AG09319 (cell line): ENCODE measurements at regions not wholly inside any gene's neighbourhood (a gene's known extent, or its start where the extent isn't known, plus 50 kb on each side); places are given as distances from the start of the nearest gene placed in this dataset.
A peak's percentile ranks its signal among the peaks of the same experiment; 100 is the strongest.

ENCODE experiments used
- DNase-seq: peaks from one replicate; pipeline ENCODE4 v3.0.0-alpha.2; 2010; ENCODE audit warnings: low read depth; ENCODE audit errors: extremely low read depth
- CTCF ChIP-seq: IDR thresholded peaks from 2 replicates; pipeline ENCODE4 v1.5.1; 2011; ENCODE audit warnings: low read depth, mild to moderate bottlenecking, inconsistent platforms, low read length, moderate library complexity

GRCh38 chr7:84528756-84529479, 334.3 kb upstream of the SEMA3A start:
- no peak for TF ChIP-seq CTCF
- no peak for DNase-seq

- no peak for TF ChIP-seq CTCF
- DNase-seq, result peak; percentile 67
These were observed 330.4 kb upstream of the SEMA3A start for GRCh38 chr7:84524714-84525694.

- no peak for DNase-seq
- no peak for TF ChIP-seq CTCF
These were observed 318.5 kb upstream of the SEMA3A start for GRCh38 chr7:84513061-84513460.

- no peak for DNase-seq
- TF ChIP-seq CTCF, result no peak
These were observed 317.5 kb upstream of the SEMA3A start for GRCh38 chr7:84512055-84512454.

- no peak for DNase-seq
- TF ChIP-seq CTCF, result no peak
These were observed 315.9 kb upstream of the SEMA3A start for GRCh38 chr7:84510505-84510904.

- DNase-seq, result no peak
- TF ChIP-seq CTCF, result no peak
These were observed 314.9 kb upstream of the SEMA3A start for GRCh38 chr7:84509522-84509921.

GRCh38 chr7:84508606-84509005, 314.0 kb upstream of the SEMA3A start:
- TF ChIP-seq CTCF, result no peak

More at GRCh38 chr7:84508606-84509005, 314.0 kb upstream of the SEMA3A start:
- no peak for DNase-seq
